IMR-90 (cell line): ENCODE measurements at regions not wholly inside any gene's neighbourhood (a gene's known extent, or its start where the extent isn't known, plus 50 kb on each side); places are given as distances from the start of the nearest gene placed in this dataset.

Source experiments
- ATAC-seq: fragments of 200-7000 bp; cut with Tn5 transposase; 2 replicates; pipeline ENCODE4 v1.9.1; 2020; ENCODE audit warnings: low read depth, mild to moderate bottlenecking, moderate library complexity
- BruUV-seq: library from RNA; stranded (reverse); fragments of 400-500 nt; replicated peaks from 2 replicates; lab custom pipeline; 2021; lab: Mats Ljungman, UMichigan
- CTCF ChIA-PET: fragments of 300-600 bp; formaldehyde crosslinking; extraction: SDS; loops from one replicate; lab custom pipeline; 2021; ENCODE audit warnings: antibody characterized with exemption; lab: Yijun Ruan, JAX
- POLR2A ChIA-PET: fragments of 300-600 bp; sonication (Branson Sonifier 250); formaldehyde crosslinking; loops from one replicate; lab custom pipeline; 2022; ENCODE audit warnings: antibody characterized with exemption; ENCODE audit not compliant: unreplicated experiment; lab: Charles Lee
- DNase-seq: peaks from one replicate; pipeline ENCODE4 v3.0.0; 2013
- H2AFZ ChIP-seq: replicated peaks from 2 replicates; pipeline ENCODE3; 2013; ENCODE audit warnings: low read length, mild to moderate bottlenecking; ENCODE audit not compliant: poor library complexity
- H2AK5ac ChIP-seq: 2 replicates; pipeline ENCODE4 v1.6.1; 2013; ENCODE audit warnings: low read depth, low read length, inconsistent platforms
- H2AK9ac ChIP-seq: replicated peaks from 2 replicates; pipeline ENCODE3; 2013; ENCODE audit warnings: mild to moderate bottlenecking, low read depth, low read length, moderate library complexity; ENCODE audit not compliant: poor library complexity
- H2BK120ac ChIP-seq: 2 replicates; pipeline ENCODE4 v1.6.1; 2013; ENCODE audit warnings: low read depth, low read length, inconsistent platforms
- H2BK15ac ChIP-seq: 3 replicates; pipeline ENCODE4 v1.6.1; 2013; ENCODE audit warnings: low read depth, low read length, inconsistent platforms
- H2BK20ac ChIP-seq: 2 replicates; pipeline ENCODE4 v1.6.1; 2013; ENCODE audit warnings: low read depth, mild to moderate bottlenecking, inconsistent platforms, low read length, moderate library complexity
- H2BK5ac ChIP-seq: 2 replicates; pipeline ENCODE4 v1.6.1; 2013; ENCODE audit warnings: mild to moderate bottlenecking, low read depth, low read length, inconsistent platforms; ENCODE audit not compliant: poor library complexity, severe bottlenecking
- H3K14ac ChIP-seq: replicated peaks from 2 replicates; pipeline ENCODE4 v1.6.1; 2013; ENCODE audit warnings: low read depth, low read length, inconsistent platforms
- H3K18ac ChIP-seq: 2 replicates; pipeline ENCODE4 v1.6.1; 2013; ENCODE audit warnings: low read depth, low read length, control low read depth
- H3K23ac ChIP-seq: 2 replicates; pipeline ENCODE4 v1.6.1; 2013; ENCODE audit warnings: low read depth, low read length, inconsistent platforms
- H3K27ac ChIP-seq: 2 replicates; pipeline ENCODE4 v1.5.1; 2013; ENCODE audit warnings: mild to moderate bottlenecking, control low read depth, low read length; ENCODE audit not compliant: insufficient read depth
- H3K27me3 ChIP-seq: 2 replicates; pipeline ENCODE4 v1.6.1; 2013; ENCODE audit warnings: low read length; ENCODE audit not compliant: control insufficient read depth, insufficient read depth
- H3K36me3 ChIP-seq: 2 replicates; pipeline ENCODE4 v1.6.1; 2013; ENCODE audit warnings: low read length, mixed read lengths; ENCODE audit not compliant: control insufficient read depth, insufficient read depth
- H3K4ac ChIP-seq: 2 replicates; pipeline ENCODE4 v1.6.1; 2013; ENCODE audit warnings: low read depth, low read length, inconsistent platforms
- H3K4me1 ChIP-seq: 2 replicates; pipeline ENCODE4 v1.6.1; 2013; ENCODE audit warnings: low read length, mixed read lengths; ENCODE audit not compliant: control insufficient read depth, insufficient read depth
- H3K4me2 ChIP-seq: 2 replicates; pipeline ENCODE4 v1.6.1; 2013; ENCODE audit warnings: low read depth, mild to moderate bottlenecking, control low read depth, low read length, moderate library complexity
- H3K4me3 ChIP-seq: 2 replicates; pipeline ENCODE4 v1.5.1; 2013; ENCODE audit warnings: low read depth, mild to moderate bottlenecking, control low read depth, low read length, moderate library complexity; ENCODE audit not compliant: insufficient read depth
- H3K56ac ChIP-seq: 2 replicates; pipeline ENCODE4 v1.6.1; 2013; ENCODE audit warnings: low read length, inconsistent platforms; ENCODE audit not compliant: insufficient read depth; ENCODE audit errors: extremely low read depth
- H3K79me1 ChIP-seq, 2 experiments: 2 replicates each; pipeline ENCODE4 v1.6.1; 2013; ENCODE audit warnings: low read length in 2 of 2, inconsistent platforms in 1 of 2, low read depth in 1 of 2
- H3K9ac ChIP-seq: 2 replicates; pipeline ENCODE4 v1.6.1; 2013; ENCODE audit warnings: low read depth, low read length, control low read depth
- H3K9me1 ChIP-seq: 2 replicates; pipeline ENCODE4 v1.6.1; 2013; ENCODE audit warnings: low read length, inconsistent platforms; ENCODE audit not compliant: insufficient read depth
- H3K9me3 ChIP-seq: 2 replicates; pipeline ENCODE4 v1.6.1; 2013; ENCODE audit warnings: low read length; ENCODE audit not compliant: control insufficient read depth, insufficient read depth
- H4K20me1 ChIP-seq: 2 replicates; pipeline ENCODE4 v1.6.1; 2013; ENCODE audit warnings: low read length, inconsistent platforms; ENCODE audit not compliant: insufficient read depth
- H4K5ac ChIP-seq: 2 replicates; pipeline ENCODE4 v1.6.1; 2013; ENCODE audit warnings: mild to moderate bottlenecking, low read depth, low read length, control low read depth
- H4K8ac ChIP-seq, 2 experiments: 2 replicates each; pipeline ENCODE4 v1.6.1; 2013; ENCODE audit warnings: low read depth in 2 of 2, low read length in 2 of 2, control low read depth in 1 of 2, inconsistent platforms in 1 of 2
- H4K91ac ChIP-seq: 2 replicates; pipeline ENCODE4 v1.6.1; 2013; ENCODE audit warnings: low read depth, low read length, inconsistent platforms; ENCODE audit not compliant: insufficient read depth
- BHLHE40 ChIP-seq: fragments of 150-350 bp; IDR thresholded peaks from 2 replicates; pipeline ENCODE4 v1.6.1; 2016; ENCODE audit warnings: mild to moderate bottlenecking, low read depth, low read length
- CEBPB ChIP-seq: IDR thresholded peaks from 2 replicates; pipeline ENCODE4 v1.6.1; 2012; ENCODE audit warnings: low read depth, low read length, improper control_type of control experiment
- CHD1 ChIP-seq: IDR thresholded peaks from 2 replicates; pipeline ENCODE4 v1.6.1; 2012; ENCODE audit warnings: low read depth, low read length, improper control_type of control experiment
- FOS ChIP-seq: fragments of 150-350 bp; IDR thresholded peaks from 2 replicates; pipeline ENCODE4 v1.6.1; 2016; ENCODE audit warnings: low read depth, low read length
- MAZ ChIP-seq: IDR thresholded peaks from 2 replicates; pipeline ENCODE4 v1.6.1; 2012; ENCODE audit warnings: low read depth, mild to moderate bottlenecking, low read length, improper control_type of control experiment, moderate library complexity, borderline replicate concordance
- MXI1 ChIP-seq: IDR thresholded peaks from 2 replicates; pipeline ENCODE4 v1.6.1; 2012; ENCODE audit warnings: low read depth, mild to moderate bottlenecking, low read length, moderate library complexity, borderline replicate concordance
- NFE2L2 ChIP-seq: fragments of 150-350 bp; IDR thresholded peaks from 2 replicates; pipeline ENCODE4 v1.6.1; 2016; ENCODE audit warnings: low read depth, mild to moderate bottlenecking, low read length
- RFX5 ChIP-seq: IDR thresholded peaks from 2 replicates; pipeline ENCODE4 v1.8.0; 2012; ENCODE audit warnings: low read depth, mild to moderate bottlenecking, low read length, moderate library complexity
- SMC3 ChIP-seq: fragments of 150-350 bp; IDR thresholded peaks from 2 replicates; pipeline ENCODE4 v1.6.1; 2016; ENCODE audit warnings: low read depth, mild to moderate bottlenecking, antibody characterized with exemption, low read length, moderate library complexity
- dilution Hi-C: fragments of 300-500 bp; cut with HindIII; formaldehyde crosslinking; loops from one replicate; pipeline ENCODE4 v1.14.3; 2018; ENCODE audit warnings: low sequenced_read_pairs; ENCODE audit not compliant: unreplicated experiment
- in situ Hi-C: fragments of 300-500 bp; cut with MboI; formaldehyde crosslinking; loops from 3 replicates; pipeline ENCODE4 v1.14.3; 2019; ENCODE audit warnings: low sequenced_read_pairs, inconsistent platforms, mixed read lengths
- intact Hi-C: fragments of 100-400 bp; cut with micrococcal nuclease; formaldehyde crosslinking; loops from 2 replicates; pipeline ENCODE4 v1.10.0; 2022
- TF ChIP-seq, protein P1 (sequence below): conservative IDR thresholded peaks from 2 replicates; pipeline ENCODE4 v1.5.1; 2012; ENCODE audit warnings: mild to moderate bottlenecking, low read depth, low read length, improper control_type of control experiment
- TF ChIP-seq, protein P2 (sequence below): fragments of 150-350 bp; IDR thresholded peaks from 2 replicates; pipeline ENCODE4 v1.6.1; 2017; ENCODE audit warnings: mild to moderate bottlenecking, antibody characterized with exemption, low read length, low read depth
- TF ChIP-seq, protein P3 (sequence below): fragments of 150-350 bp; IDR thresholded peaks from 2 replicates; pipeline ENCODE4 v1.6.1; 2016; ENCODE audit warnings: low read depth, mild to moderate bottlenecking, low read length, moderate library complexity, borderline replicate concordance

DNA sequence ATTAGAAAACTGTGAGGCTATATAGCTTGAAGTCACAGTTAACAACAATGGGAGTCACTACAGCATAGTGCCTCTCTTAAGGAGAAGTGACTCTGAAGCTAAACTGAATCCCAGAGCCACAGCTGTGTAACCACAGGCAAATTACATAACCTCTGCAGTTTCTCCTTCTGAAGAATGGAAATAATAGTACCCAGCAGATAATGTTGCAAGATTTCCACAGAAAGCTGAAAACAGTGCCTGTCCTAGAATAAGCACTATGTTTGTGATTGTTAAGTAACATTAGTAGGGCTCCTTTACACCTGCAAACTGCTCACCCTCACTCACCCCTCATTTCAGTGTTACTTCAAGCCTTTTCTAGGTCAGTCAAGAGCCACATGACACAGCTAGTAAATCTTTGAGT is 886.7 kb downstream of the PLA2G4A start:
- H3K4me1 ChIP-seq = no peaks in the 10 kb centered on the region
- no peaks in the 10 kb centered on the region for H4K20me1 ChIP-seq
- no peak overlapping the region for H2BK15ac ChIP-seq
- H3K23ac ChIP-seq = no peak overlapping the region
- H2BK120ac ChIP-seq = no peak overlapping the region
- H3K9ac ChIP-seq = no peak overlapping the region
- H3K9me1 ChIP-seq = no peaks in the 10 kb centered on the region
- BruUV-seq = no TSS peak
- no peak overlapping the region for H2AK5ac ChIP-seq
- no peak for ATAC-seq
- H3K18ac ChIP-seq = no peak overlapping the region
- no peaks in the 10 kb centered on the region for H3K79me1 ChIP-seq
- no peaks in the 10 kb centered on the region for H3K9me3 ChIP-seq
- no peak overlapping the region for H3K27ac ChIP-seq
- CTCF ChIA-PET = no interaction called here
- no peak overlapping the region for H4K8ac ChIP-seq
- no peak overlapping the region for H2BK20ac ChIP-seq
- TF ChIP-seq FOS (no peak), SMC3 (no peak), CEBPB (no peak), MAZ (no peak), MXI1 (no peak), BHLHE40 (no peak), CHD1 (no peak), RFX5 (no peak), NFE2L2 (no peak)
- TF ChIP-seq, protein P1, sequence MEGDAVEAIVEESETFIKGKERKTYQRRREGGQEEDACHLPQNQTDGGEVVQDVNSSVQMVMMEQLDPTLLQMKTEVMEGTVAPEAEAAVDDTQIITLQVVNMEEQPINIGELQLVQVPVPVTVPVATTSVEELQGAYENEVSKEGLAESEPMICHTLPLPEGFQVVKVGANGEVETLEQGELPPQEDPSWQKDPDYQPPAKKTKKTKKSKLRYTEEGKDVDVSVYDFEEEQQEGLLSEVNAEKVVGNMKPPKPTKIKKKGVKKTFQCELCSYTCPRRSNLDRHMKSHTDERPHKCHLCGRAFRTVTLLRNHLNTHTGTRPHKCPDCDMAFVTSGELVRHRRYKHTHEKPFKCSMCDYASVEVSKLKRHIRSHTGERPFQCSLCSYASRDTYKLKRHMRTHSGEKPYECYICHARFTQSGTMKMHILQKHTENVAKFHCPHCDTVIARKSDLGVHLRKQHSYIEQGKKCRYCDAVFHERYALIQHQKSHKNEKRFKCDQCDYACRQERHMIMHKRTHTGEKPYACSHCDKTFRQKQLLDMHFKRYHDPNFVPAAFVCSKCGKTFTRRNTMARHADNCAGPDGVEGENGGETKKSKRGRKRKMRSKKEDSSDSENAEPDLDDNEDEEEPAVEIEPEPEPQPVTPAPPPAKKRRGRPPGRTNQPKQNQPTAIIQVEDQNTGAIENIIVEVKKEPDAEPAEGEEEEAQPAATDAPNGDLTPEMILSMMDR = no peak
- TF ChIP-seq, protein P2, sequence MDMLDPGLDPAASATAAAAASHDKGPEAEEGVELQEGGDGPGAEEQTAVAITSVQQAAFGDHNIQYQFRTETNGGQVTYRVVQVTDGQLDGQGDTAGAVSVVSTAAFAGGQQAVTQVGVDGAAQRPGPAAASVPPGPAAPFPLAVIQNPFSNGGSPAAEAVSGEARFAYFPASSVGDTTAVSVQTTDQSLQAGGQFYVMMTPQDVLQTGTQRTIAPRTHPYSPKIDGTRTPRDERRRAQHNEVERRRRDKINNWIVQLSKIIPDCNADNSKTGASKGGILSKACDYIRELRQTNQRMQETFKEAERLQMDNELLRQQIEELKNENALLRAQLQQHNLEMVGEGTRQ = no peak
- TF ChIP-seq, protein P3, sequence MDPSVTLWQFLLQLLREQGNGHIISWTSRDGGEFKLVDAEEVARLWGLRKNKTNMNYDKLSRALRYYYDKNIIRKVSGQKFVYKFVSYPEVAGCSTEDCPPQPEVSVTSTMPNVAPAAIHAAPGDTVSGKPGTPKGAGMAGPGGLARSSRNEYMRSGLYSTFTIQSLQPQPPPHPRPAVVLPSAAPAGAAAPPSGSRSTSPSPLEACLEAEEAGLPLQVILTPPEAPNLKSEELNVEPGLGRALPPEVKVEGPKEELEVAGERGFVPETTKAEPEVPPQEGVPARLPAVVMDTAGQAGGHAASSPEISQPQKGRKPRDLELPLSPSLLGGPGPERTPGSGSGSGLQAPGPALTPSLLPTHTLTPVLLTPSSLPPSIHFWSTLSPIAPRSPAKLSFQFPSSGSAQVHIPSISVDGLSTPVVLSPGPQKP = no peak
- intact Hi-C loops = no loop called here
- H3K4me3 ChIP-seq = no peak overlapping the region
- H3K27me3 ChIP-seq = no peaks in the 10 kb centered on the region
- no peak overlapping the region for H3K56ac ChIP-seq
- H2AK9ac ChIP-seq = no peak overlapping the region
- POLR2A ChIA-PET = no interaction called here
- no peak overlapping the region for H3K4ac ChIP-seq
- H3K4me2 ChIP-seq = no peak overlapping the region
- no peak overlapping the region for H4K91ac ChIP-seq
- dilution Hi-C loops = no loop called here
- no peak overlapping the region for H2AFZ ChIP-seq
- H3K14ac ChIP-seq = no peak overlapping the region
- in situ Hi-C loops = no loop called here
- no peak overlapping the region for H2BK5ac ChIP-seq
- no peak for DNase-seq
- H4K5ac ChIP-seq = no peak overlapping the region
- H3K36me3 ChIP-seq = no peaks in the 10 kb centered on the region
